Karpas-422 (cell line): ENCODE measurements at regions not wholly inside any gene's neighbourhood (a gene's known extent, or its start where the extent isn't known, plus 50 kb on each side); places are given as distances from the start of the nearest gene placed in this dataset.

Experiments
- DNase-seq: peaks from one replicate; pipeline ENCODE4 v3.0.0-alpha.2; 2015
- H2AFZ ChIP-seq: fragments of 200-600 bp; sonication (generic); 2 replicates; pipeline ENCODE4 v1.6.1; 2014; ENCODE audit warnings: antibody characterized with exemption, low read length, mixed read lengths
- H3K27ac ChIP-seq: fragments of 200-600 bp; sonication (generic); 2 replicates; pipeline ENCODE4 v1.5.1; 2014; ENCODE audit warnings: mild to moderate bottlenecking, low read length, moderate library complexity
- H3K27me3 ChIP-seq: fragments of 200-600 bp; sonication (generic); 2 replicates; pipeline ENCODE4 v1.6.1; 2014; ENCODE audit warnings: low read length, mixed read lengths
- H3K36me3 ChIP-seq: fragments of 200-600 bp; sonication (generic); 2 replicates; pipeline ENCODE4 v1.6.1; 2014; ENCODE audit warnings: low read length, mixed read lengths; ENCODE audit not compliant: insufficient read depth
- H3K4me1 ChIP-seq: fragments of 200-600 bp; sonication (generic); 2 replicates; pipeline ENCODE4 v1.6.1; 2014; ENCODE audit warnings: mild to moderate bottlenecking, low read length, mixed read lengths
- H3K4me2 ChIP-seq: fragments of 200-600 bp; sonication (generic); 2 replicates; pipeline ENCODE4 v1.6.1; 2014; ENCODE audit warnings: low read length, low read depth, mild to moderate bottlenecking; ENCODE audit not compliant: poor library complexity, severe bottlenecking
- H3K4me3 ChIP-seq: fragments of 200-600 bp; sonication (generic); 2 replicates; pipeline ENCODE4 v1.5.1; 2014; ENCODE audit warnings: mild to moderate bottlenecking, antibody characterized with exemption, low read length, mixed read lengths
- H3K79me2 ChIP-seq: fragments of 200-600 bp; sonication (generic); 2 replicates; pipeline ENCODE4 v1.6.1; 2014; ENCODE audit warnings: mild to moderate bottlenecking, low read length, mixed read lengths
- H3K9ac ChIP-seq: fragments of 200-600 bp; sonication (generic); 2 replicates; pipeline ENCODE4 v1.6.0; 2014; ENCODE audit warnings: low read length
- H3K9me2 ChIP-seq: fragments of 200-600 bp; sonication (generic), shearing (Covaris generic); replicated peaks from 2 replicates; pipeline ENCODE4 v1.6.0; 2014; ENCODE audit warnings: mild to moderate bottlenecking, low read length, moderate library complexity; ENCODE audit not compliant: insufficient read depth
- H3K9me3 ChIP-seq: fragments of 300-700, 200-600 bp; sonication (generic); 2 replicates; pipeline ENCODE4 v1.6.1; 2014; ENCODE audit warnings: low read length, mixed read lengths
- H4K20me1 ChIP-seq: fragments of 200-600 bp; sonication (generic); 2 replicates; pipeline ENCODE4 v1.6.1; 2014; ENCODE audit warnings: mild to moderate bottlenecking, antibody characterized with exemption, low read length, low read depth; ENCODE audit not compliant: insufficient read depth

DNA sequence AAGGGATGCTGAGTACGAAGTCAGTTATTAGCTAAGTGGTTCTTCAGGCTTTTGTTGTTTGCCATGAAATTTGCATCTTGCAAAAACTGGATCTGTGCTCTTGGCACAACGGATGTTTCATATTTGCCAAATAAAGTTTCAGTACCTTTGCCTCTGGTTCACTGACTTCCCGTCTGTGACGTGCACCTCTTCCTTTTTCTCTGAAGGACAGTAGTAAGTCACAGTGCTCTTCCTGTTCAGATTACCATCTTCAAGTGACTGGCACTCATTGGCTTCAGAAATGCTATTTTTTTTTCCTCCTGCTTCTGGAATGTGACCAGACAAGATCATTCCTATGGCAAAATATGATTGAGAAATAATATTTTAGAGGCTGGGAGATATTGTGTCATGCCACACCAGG, 75.9 kb upstream of the GREM2 start:
- H2AFZ ChIP-seq, result no peak overlapping the region
- H3K9me2 ChIP-seq, result no peaks in the 10 kb centered on the region
- H3K9ac ChIP-seq, result no peak overlapping the region
- no peaks in the 10 kb centered on the region for H3K27me3 ChIP-seq
- no peaks in the 10 kb centered on the region for H4K20me1 ChIP-seq
- H3K4me2 ChIP-seq, result no peak overlapping the region
- no peak overlapping the region for H3K4me3 ChIP-seq
- no peaks in the 10 kb centered on the region for H3K36me3 ChIP-seq
- no peak overlapping the region for H3K27ac ChIP-seq
- H3K9me3 ChIP-seq, result no peaks in the 10 kb centered on the region
- DNase-seq, result peak; percentile 66
- H3K79me2 ChIP-seq, result no peaks in the 10 kb centered on the region
- H3K4me1 ChIP-seq, result peaks cover 4% of the 10 kb centered on the region; the same call in 1 of the 2 replicates

DNA sequence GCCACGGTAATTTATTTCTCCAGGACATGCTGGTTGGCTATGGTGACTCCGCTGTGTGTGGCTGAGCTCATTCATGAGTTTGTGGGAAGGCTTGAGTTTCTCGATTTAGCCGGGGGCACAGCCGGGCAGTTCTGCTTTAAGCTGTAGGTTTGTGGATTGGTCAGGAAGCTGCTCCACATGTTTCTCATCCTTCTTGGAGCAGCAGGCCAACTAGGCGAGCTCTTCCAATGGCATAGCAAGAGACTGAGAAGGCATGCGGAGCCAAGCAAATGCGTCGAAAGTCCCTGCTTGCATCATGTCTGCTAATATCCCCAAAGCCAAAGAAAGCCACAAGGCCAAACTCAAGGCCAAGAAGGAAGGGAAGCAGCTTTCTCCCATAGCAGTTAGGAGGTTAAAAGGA, 71.6 kb upstream of the GREM2 start:
- DNase-seq, result no peak
- no peaks in the 10 kb centered on the region for H3K27me3 ChIP-seq
- peaks cover 7% of the 10 kb centered on the region; the same call in 1 of the 2 replicates for H3K4me1 ChIP-seq
- no peaks in the 10 kb centered on the region for H3K9me3 ChIP-seq
- H3K9me2 ChIP-seq, result no peaks in the 10 kb centered on the region
- no peak overlapping the region for H2AFZ ChIP-seq
- no peak overlapping the region for H3K4me2 ChIP-seq
- H3K27ac ChIP-seq, result no peak overlapping the region
- no peaks in the 10 kb centered on the region for H3K79me2 ChIP-seq
- no peak overlapping the region for H3K4me3 ChIP-seq
- no peaks in the 10 kb centered on the region for H3K36me3 ChIP-seq
- no peak overlapping the region for H3K9ac ChIP-seq
- no peaks in the 10 kb centered on the region for H4K20me1 ChIP-seq

DNA sequence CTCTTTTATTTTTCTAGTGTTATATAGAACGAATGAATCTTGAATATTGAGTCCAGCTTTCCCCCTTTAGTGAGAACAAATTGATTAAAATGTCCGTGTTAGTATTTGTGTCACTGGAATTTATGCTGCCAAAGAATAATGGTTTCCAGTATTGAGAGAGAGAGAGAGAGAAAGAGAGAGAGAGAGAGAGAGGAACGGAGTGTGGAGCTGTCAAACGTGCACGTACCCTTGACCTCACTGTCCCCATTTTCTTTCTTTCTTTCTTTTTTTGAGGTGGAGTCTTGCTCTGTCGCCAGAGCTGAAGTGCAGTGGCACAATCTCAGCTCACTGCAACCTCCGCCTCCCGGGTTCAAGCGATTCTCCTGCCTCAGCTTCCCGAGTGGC, 70.9 kb upstream of the GREM2 start:
- no peaks in the 10 kb centered on the region for H3K9me2 ChIP-seq
- no peak overlapping the region for H2AFZ ChIP-seq
- no peaks in the 10 kb centered on the region for H3K36me3 ChIP-seq
- no peaks in the 10 kb centered on the region for H3K79me2 ChIP-seq
- H3K4me1 ChIP-seq, result peaks cover 6% of the 10 kb centered on the region; the same call in 1 of the 2 replicates
- DNase-seq, result no peak
- H3K9me3 ChIP-seq, result no peaks in the 10 kb centered on the region
- no peaks in the 10 kb centered on the region for H4K20me1 ChIP-seq
- H3K4me3 ChIP-seq, result no peak overlapping the region
- no peak overlapping the region for H3K27ac ChIP-seq
- no peak overlapping the region for H3K4me2 ChIP-seq
- H3K27me3 ChIP-seq, result no peaks in the 10 kb centered on the region
- no peak overlapping the region for H3K9ac ChIP-seq

DNA sequence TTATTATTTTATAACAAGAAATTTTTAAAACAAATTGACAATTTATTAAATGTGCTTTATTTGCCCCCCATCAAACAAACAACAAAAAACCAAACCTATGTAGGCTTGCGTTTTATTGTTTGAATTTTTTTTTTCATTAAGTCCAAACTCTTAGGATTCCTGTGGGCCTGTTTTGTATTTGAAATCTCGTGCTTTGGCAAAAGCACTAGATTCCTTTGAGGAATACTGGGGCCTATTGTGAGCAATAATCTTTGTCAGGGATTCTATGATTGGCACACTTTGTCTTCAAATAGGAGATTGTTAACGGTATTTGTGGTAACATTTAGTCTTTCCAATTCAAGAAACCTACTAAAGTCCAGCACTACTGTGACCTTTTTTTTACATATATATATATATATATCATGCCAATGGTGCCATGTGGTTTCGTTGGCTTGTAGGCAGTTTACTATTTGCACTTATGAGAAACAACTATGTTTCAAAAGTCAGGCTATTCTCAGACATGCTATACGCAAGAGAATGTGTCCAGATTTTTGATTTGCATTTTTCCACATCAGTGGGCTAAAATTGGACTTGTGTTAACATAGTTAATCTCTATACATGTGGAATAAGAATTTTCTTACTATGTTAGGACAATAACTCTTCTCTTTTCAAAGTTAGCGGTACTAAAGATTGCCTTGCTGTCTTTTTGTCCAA, 70.4 kb upstream of the GREM2 start:
- peaks cover 3% of the 10 kb centered on the region; the same call in 1 of the 2 replicates for H3K4me1 ChIP-seq
- no peak overlapping the region for H3K9ac ChIP-seq
- no peak overlapping the region for H3K27ac ChIP-seq
- H3K9me2 ChIP-seq, result no peaks in the 10 kb centered on the region
- H3K79me2 ChIP-seq, result no peaks in the 10 kb centered on the region
- no peak overlapping the region for H2AFZ ChIP-seq
- no peaks in the 10 kb centered on the region for H3K27me3 ChIP-seq
- no peak overlapping the region for H3K4me3 ChIP-seq
- H3K36me3 ChIP-seq, result no peaks in the 10 kb centered on the region
- no peak overlapping the region for H3K4me2 ChIP-seq
- no peaks in the 10 kb centered on the region for H4K20me1 ChIP-seq
- H3K9me3 ChIP-seq, result no peaks in the 10 kb centered on the region
- no peak for DNase-seq

DNA sequence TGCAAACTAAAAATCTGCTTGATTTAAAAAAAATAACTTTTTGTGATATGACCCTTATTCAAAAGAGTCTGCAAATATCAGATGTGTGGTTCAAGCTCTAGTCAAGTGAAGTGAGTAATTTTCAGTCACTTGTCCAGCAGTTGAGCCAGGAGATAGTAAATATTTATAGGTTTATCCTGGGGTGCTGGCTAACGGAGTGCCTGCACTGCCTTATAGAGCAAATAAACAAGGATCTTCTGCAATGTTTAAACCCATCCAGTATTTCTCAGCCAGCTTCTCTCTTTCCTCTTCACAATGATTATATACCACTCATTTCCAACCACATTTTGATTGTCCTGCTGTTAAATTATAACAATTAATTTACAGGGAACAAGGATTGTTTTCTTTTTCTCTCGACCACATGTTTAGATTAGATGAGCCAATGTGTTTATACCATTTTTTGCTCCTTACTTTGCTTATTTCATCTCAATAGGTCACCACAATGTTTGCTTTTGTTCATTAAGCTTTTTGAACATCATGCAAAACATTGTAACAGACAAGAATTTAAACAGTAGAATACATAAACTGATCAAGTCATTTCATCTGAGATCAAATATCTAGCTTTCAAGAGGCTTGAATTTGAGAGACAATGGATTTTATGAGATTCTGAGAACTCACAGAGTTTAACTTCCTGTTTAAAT, 60.3 kb upstream of the GREM2 start:
- Histone ChIP-seq H2AFZ (no peak overlapping the region), H3K79me2 (no peaks in the 10 kb centered on the region), H3K36me3 (no peaks in the 10 kb centered on the region), H3K27ac (no peak overlapping the region), H3K9me3 (no peaks in the 10 kb centered on the region), H3K4me3 (no peak overlapping the region), H4K20me1 (no peaks in the 10 kb centered on the region), H3K4me2 (no peak overlapping the region), H3K9ac (no peak overlapping the region), H3K27me3 (no peaks in the 10 kb centered on the region), H3K9me2 (no peaks in the 10 kb centered on the region), H3K4me1 (no peaks in the 10 kb centered on the region)
- DNase-seq, result peak; percentile 20

DNA sequence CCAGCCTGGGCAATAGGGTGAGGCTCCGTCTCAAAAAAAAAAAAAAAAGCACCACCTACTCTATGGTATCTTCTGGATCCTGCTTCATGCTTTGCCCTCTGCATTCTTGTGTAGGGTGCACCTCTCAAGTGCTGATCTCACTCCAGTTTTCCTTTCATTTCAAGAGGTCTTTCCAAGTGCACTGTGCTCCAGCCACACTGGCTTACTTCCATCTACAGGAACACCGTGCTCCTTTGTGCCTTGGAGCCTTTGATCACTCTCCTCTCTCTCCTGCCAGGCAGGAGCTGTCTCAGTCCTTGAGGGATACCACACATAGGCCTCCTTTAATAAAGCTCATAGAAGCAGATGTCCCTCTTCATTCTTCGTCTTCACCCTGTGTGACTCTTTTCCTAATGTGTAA, 55.4 kb upstream of the GREM2 start:
- Histone ChIP-seq H3K79me2 (no peaks in the 10 kb centered on the region), H3K9me2 (no peaks in the 10 kb centered on the region), H3K4me1 (no peaks in the 10 kb centered on the region), H3K4me2 (no peak overlapping the region), H3K27me3 (no peaks in the 10 kb centered on the region), H3K9me3 (no peaks in the 10 kb centered on the region), H3K27ac (no peak overlapping the region), H4K20me1 (no peaks in the 10 kb centered on the region), H2AFZ (no peak overlapping the region), H3K4me3 (no peak overlapping the region), H3K36me3 (no peaks in the 10 kb centered on the region), H3K9ac (no peak overlapping the region)
- DNase-seq, result no peak

DNA sequence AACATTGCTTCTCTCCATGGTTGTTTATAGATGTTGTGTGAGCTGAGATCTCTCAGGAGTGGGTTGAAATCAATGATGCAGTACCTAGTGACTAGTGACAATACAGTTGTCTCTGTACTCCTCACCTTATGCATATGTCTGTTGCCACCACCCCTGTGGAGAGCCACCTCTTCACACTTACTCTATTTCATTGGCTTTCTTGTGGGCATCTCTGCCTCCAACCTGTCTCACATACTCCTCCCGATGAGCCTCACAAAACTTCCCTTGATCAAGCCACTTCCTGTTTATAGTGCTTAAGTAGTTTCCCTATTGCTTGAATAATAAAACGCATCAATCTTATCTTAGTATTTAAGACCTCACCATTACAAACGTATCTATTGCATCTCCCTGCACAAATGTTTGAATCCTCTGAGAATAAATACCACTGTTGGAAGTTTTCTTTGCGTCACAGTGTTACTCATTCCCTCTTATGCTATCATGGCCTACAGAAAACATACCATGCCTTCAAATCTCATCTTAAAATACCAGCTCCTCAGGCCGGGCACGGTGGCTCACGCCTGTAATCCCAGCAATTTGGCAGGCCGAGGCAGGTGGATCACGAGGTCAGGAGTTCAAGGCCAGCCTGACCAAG, 54.7 kb upstream of the GREM2 start:
- no peak overlapping the region for H3K4me2 ChIP-seq
- H3K79me2 ChIP-seq, result no peaks in the 10 kb centered on the region
- H3K4me3 ChIP-seq, result no peak overlapping the region
- no peaks in the 10 kb centered on the region for H3K36me3 ChIP-seq
- H4K20me1 ChIP-seq, result no peaks in the 10 kb centered on the region
- H3K4me1 ChIP-seq, result no peaks in the 10 kb centered on the region
- no peaks in the 10 kb centered on the region for H3K27me3 ChIP-seq
- no peak overlapping the region for H3K9ac ChIP-seq
- no peaks in the 10 kb centered on the region for H3K9me2 ChIP-seq
- H3K27ac ChIP-seq, result no peak overlapping the region
- no peaks in the 10 kb centered on the region for H3K9me3 ChIP-seq
- H2AFZ ChIP-seq, result no peak overlapping the region
- peak; percentile 4 for DNase-seq

DNA sequence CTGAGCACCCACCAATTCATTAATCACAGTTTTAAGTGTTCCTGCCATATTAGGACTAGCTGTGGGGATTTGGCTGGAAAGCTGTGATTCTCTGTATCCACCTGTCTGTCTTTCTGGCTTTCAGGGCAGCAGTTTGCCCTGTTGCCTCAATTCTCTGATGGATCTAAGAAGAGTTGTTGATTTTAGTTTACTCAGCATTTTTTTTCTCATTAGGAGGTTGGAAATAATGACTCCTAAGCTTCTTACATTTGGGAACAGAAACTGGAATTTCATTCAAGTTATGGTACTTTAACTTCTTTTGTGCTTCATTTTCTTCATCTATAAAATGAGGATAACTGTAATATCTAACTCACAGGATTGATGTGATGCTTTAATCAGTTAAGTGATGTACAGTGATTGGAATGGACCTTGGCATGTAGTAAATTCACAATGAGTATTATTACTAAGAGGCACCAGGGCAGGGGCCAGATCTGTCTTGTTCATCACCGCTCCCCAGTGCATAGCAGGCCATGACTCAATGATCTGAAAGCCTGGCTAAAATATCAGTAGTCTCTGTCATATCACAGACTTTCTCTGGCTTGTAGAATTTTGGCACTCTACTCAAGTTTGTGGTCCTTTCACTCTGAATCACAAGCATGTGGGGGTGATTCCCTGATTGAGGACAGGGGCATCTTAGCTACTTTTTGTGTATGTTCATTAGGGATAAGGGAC, 51.4 kb upstream of the GREM2 start:
- Histone ChIP-seq H3K9me3 (no peaks in the 10 kb centered on the region), H3K36me3 (no peaks in the 10 kb centered on the region), H3K27me3 (0 out of 2 replicates have a peak, but pooled peaks cover 2% of the 10 kb centered on the region), H3K4me3 (no peak overlapping the region), H3K9me2 (no peaks in the 10 kb centered on the region), H3K4me1 (no peaks in the 10 kb centered on the region), H4K20me1 (no peaks in the 10 kb centered on the region), H3K4me2 (no peak overlapping the region), H3K79me2 (no peaks in the 10 kb centered on the region), H3K27ac (no peak overlapping the region), H3K9ac (no peak overlapping the region), H2AFZ (no peak overlapping the region)
- no peak for DNase-seq
